ENCODE measurements at regions not wholly inside any gene's neighbourhood (a gene's known extent, or its start where the extent isn't known, plus 50 kb on each side); places are given as distances from the start of the nearest gene placed in this dataset.

GRCh38 chr2:236883819-236884218 lies 201.9 kb upstream of the COPS8 start:
- TF ChIP-seq KDM1A (CRISPR knock-in tag; IDR thresholded peaks at IDR 0.05) (no peak), MXD4 (CRISPR knock-in tag; IDR thresholded peaks at IDR 0.05) (no peak), FOSL1 (CRISPR knock-in tag; IDR thresholded peaks at IDR 0.05; ENCODE audit: borderline replicate concordance) (no peak), ZBTB33 (CRISPR knock-in tag; IDR thresholded peaks at IDR 0.05) (no peak), CC2D1A (CRISPR knock-in tag; IDR thresholded peaks at IDR 0.05) (no peak), JUN (CRISPR knock-in tag; IDR thresholded peaks at IDR 0.05) (no peak), NCOA1 (CRISPR knock-in tag; IDR thresholded peaks at IDR 0.05) (no peak), POLR2A (IDR thresholded peaks at IDR 0.05; ENCODE audit: insufficient read depth in 1 of 2, low read depth in 2 of 2, low read length in 2 of 2) (no peak), MAFF (IDR thresholded peaks at IDR 0.05; ENCODE audit: low read depth, low read length) (no peak)

Data from HepG2 (cell line).